ENCODE measurements at regions not wholly inside any gene's neighbourhood (a gene's known extent, or its start where the extent isn't known, plus 50 kb on each side); places are given as distances from the start of the nearest gene placed in this dataset.

GRCh38 chr7:37570145-37570544, 113.4 kb upstream of the GPR141 start:
- TF ChIP-seq CTCF (IDR thresholded peaks at IDR 0.05) (no peak), EZH2 (IDR thresholded peaks at IDR 0.05) (no peak), EZH2phosphoT487 (IDR thresholded peaks at IDR 0.05) (no peak)

All from neural progenitor cell (in vitro differentiated cells).